Mucosa of descending colon (tissue), 3 donors: ENCODE measurements at regions not wholly inside any gene's neighbourhood (a gene's known extent, or its start where the extent isn't known, plus 50 kb on each side); places are given as distances from the start of the nearest gene placed in this dataset.
"Not testable (repeated sequence)": the region's sequence is repeated elsewhere in the genome, so short reads cannot be mapped to it uniquely, and the experiment has no call there.

ENCODE experiments used
- ATAC-seq: fragments of 200-7000 bp; cut with Tn5 transposase; one replicate; pipeline ENCODE4 v1.9.1; 2020; ENCODE audit warnings: mild to moderate bottlenecking, moderate library complexity
- DNase-seq, 3 donors: peaks; one replicate each; pipeline ENCODE4 v3.0.0-alpha.2; 2020
- H3K36me3 ChIP-seq: fragments of 200-600 bp; one replicate; pipeline ENCODE4 v1.8.0; 2021; ENCODE audit warnings: low read depth, mild to moderate bottlenecking
- H3K4me1 ChIP-seq: fragments of 200-600 bp; one replicate; pipeline ENCODE4 v1.8.0; 2021; ENCODE audit warnings: low read depth, mild to moderate bottlenecking
- H3K4me3 ChIP-seq: fragments of 200-600 bp; one replicate; pipeline ENCODE4 v1.8.0; 2021; ENCODE audit warnings: mild to moderate bottlenecking
- H3K9me3 ChIP-seq: fragments of 200-600 bp; one replicate; pipeline ENCODE4 v1.8.0; 2021; ENCODE audit warnings: mild to moderate bottlenecking
- CTCF ChIP-seq: fragments of 200-600 bp; IDR thresholded peaks from one replicate; pipeline ENCODE4 v1.8.0; 2022; ENCODE audit warnings: antibody characterized with exemption, mild to moderate bottlenecking
- intact Hi-C, 2 donors: fragments of 100-400 bp; cut with DNase I in 1 of 2; cut with micrococcal nuclease in 1 of 2; formaldehyde crosslinking; loops; one replicate each; pipeline versions ENCODE4 v1.11.0 to v1.11.1; 2022; cut with DNase I, micrococcal nuclease
- donor health status: DM: no; HTN: no; CAD: no; lungs with moderate emphysema.
- donor health status: DM: no; HTN: no; CAD: no.
- donor health status: DM: no; HTN: yes; CAD: no.

- H3K36me3 ChIP-seq: no peaks in the 10 kb centered on the region
- H3K4me1 ChIP-seq: no peaks in the 10 kb centered on the region
- no peaks in the 10 kb centered on the region for H3K9me3 ChIP-seq
- no peak overlapping the region for H3K4me3 ChIP-seq
- intact Hi-C loops: no loop called here
- no peak for TF ChIP-seq CTCF
- DNase-seq: no peak
- no peak for ATAC-seq
These were observed 132.2 kb upstream of the PMCH start for GRCh38 chr12:102329883-102330282.

DNA sequence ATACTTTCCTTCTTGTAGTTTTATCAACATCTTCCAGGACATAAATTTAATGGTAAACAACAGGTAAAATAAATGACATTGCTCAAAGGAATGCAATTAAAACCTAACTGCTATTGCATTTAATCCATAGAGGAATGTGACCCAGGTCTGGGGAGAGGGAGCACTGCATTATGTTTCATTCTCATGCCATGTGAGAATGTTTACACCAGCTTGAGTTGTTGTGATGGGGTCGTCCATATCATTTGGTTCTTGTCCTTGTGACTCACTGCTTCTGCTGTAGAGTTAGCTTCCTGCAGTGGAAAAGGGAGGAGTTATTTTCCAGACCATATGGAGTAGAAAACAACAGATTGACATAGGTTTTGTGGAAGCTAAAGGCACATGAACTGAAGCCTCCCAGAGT is 129.3 kb upstream of the PMCH start:
- Histone ChIP-seq H3K9me3 (no peaks in the 10 kb centered on the region), H3K36me3 (no peaks in the 10 kb centered on the region), H3K4me1 (no peaks in the 10 kb centered on the region), H3K4me3 (no peak overlapping the region)
- TF ChIP-seq CTCF: no peak
- intact Hi-C loops: no loop called here
- DNase-seq (no peak), ATAC-seq (no peak)

- H3K4me3 ChIP-seq, H3K36me3 ChIP-seq, ATAC-seq, intact Hi-C loops, H3K4me1 ChIP-seq, H3K9me3 ChIP-seq, DNase-seq: not testable (repeated sequence)
These were observed 127.5 kb upstream of the PMCH start for GRCh38 chr12:102325108-102325507.

DNA sequence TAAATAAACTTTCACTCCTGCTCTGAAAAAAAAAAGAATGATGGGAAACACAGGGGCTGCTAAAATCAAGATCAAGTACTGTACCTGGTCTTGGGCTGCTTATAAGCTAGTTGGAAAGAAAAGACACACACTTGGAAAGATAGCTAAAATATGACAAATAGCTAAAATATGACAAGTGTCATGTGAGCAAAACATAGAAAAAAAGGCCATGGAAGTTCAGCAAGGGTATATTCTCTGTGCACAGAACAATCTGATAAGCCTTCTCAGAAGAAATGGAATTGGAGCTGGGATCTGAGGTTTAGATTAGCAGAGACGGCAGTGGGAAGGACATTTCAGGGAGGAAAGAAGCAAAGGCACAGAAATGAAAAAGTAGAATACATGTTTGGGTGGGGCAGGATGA is 126.2 kb upstream of the PMCH start:
- ATAC-seq: no peak
- no peaks in the 10 kb centered on the region for H3K9me3 ChIP-seq
- no peak overlapping the region for H3K4me3 ChIP-seq
- no peak for TF ChIP-seq CTCF
- H3K36me3 ChIP-seq: no peaks in the 10 kb centered on the region
- H3K4me1 ChIP-seq: no peaks in the 10 kb centered on the region
- DNase-seq: no peak
- intact Hi-C loops: no loop called here

GRCh38 chr12:102322254-102322653 is 124.6 kb upstream of the PMCH start:
- H3K4me3 ChIP-seq: no peak overlapping the region
- H3K9me3 ChIP-seq: no peaks in the 10 kb centered on the region
- H3K4me1 ChIP-seq: no peaks in the 10 kb centered on the region
- ATAC-seq (no peak), DNase-seq (no peak)
- no peak for TF ChIP-seq CTCF
- intact Hi-C loops: no loop called here
- H3K36me3 ChIP-seq: no peaks in the 10 kb centered on the region

DNA sequence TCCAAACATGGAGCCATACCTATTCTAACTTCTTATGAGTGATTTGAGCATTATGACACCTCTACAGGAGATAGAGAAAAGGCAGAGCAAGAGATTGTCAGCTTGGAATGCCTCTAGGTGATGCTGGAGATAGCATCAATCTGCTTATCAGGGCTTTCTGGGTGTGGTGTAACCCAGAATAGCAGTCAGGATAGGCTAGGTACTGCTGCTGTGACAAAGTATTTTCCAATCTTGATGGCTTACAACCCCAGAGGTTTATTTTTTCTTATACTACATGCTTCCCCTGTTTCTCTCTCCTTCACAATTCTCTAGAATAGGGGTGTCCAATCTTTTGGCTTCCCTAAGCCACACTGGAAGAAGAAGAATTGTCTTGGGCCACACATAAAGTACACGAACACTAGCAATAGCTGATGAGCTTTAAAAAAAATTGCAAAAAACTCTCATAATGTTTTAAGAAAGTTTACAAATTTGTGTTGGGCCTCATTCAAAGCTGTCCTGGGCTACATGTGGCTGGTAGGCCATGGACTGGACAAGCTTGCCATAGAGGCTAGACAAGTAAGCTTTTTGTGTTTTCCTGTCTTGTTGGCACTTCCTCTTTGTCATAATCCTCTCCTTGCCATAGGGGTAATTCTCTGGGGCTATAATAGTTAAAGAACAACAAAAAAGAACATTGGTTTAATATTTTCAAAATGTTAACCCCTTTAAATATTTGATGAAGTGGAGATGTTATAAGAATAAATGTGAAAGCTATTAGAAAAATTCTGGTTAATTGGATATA is 123.9 kb upstream of the PMCH start:
- no peak overlapping the region for H3K4me3 ChIP-seq
- intact Hi-C loops: no loop called here
- no peaks in the 10 kb centered on the region for H3K36me3 ChIP-seq
- TF ChIP-seq CTCF: no peak
- no peak for DNase-seq
- H3K4me1 ChIP-seq: no peaks in the 10 kb centered on the region
- no peaks in the 10 kb centered on the region for H3K9me3 ChIP-seq
- ATAC-seq: no peak
